Glutamatergic neuron (in vitro differentiated cells): ENCODE measurements at regions not wholly inside any gene's neighbourhood (a gene's known extent, or its start where the extent isn't known, plus 50 kb on each side); places are given as distances from the start of the nearest gene placed in this dataset.

ENCODE experiments used
- DNase-seq: peaks from one replicate; pipeline ENCODE4 v3.0.0; 2022
- H3K27ac Mint-ChIP-seq: one replicate; pipeline ENCODE4 v1.8.0; 2020; ENCODE audit warnings: mild to moderate bottlenecking, mixed read lengths, inconsistent platforms; ENCODE audit not compliant: unreplicated experiment
- H3K27me3 Mint-ChIP-seq: one replicate; pipeline ENCODE4 v1.8.0; 2020; ENCODE audit warnings: mild to moderate bottlenecking, moderate library complexity, mixed read lengths, inconsistent platforms; ENCODE audit not compliant: unreplicated experiment
- H3K36me3 Mint-ChIP-seq: one replicate; pipeline ENCODE4 v1.8.0; 2020; ENCODE audit warnings: mild to moderate bottlenecking, mixed read lengths, inconsistent platforms; ENCODE audit not compliant: unreplicated experiment
- H3K4me1 Mint-ChIP-seq: one replicate; pipeline ENCODE4 v1.8.0; 2020; ENCODE audit warnings: mild to moderate bottlenecking, low read depth, mixed read lengths, inconsistent platforms; ENCODE audit not compliant: unreplicated experiment
- H3K4me3 Mint-ChIP-seq: one replicate; pipeline ENCODE4 v1.8.0; 2020; ENCODE audit warnings: mild to moderate bottlenecking, mixed read lengths, inconsistent platforms; ENCODE audit not compliant: unreplicated experiment
- H3K9me3 Mint-ChIP-seq: one replicate; pipeline ENCODE4 v1.8.0; 2020; ENCODE audit warnings: mild to moderate bottlenecking, moderate library complexity, mixed read lengths, inconsistent platforms; ENCODE audit not compliant: unreplicated experiment
- CTCF ChIP-seq: fragments of 200-600 bp; sonication (generic); IDR thresholded peaks from one replicate; pipeline ENCODE4 v1.5.0; 2021; ENCODE audit not compliant: partially characterized antibody, unreplicated experiment

GRCh38 chr22:49721211-49721763, 106.4 kb downstream of the BRD1 start:
- Mint-ChIP-seq H3K4me1 (no peaks in the 10 kb centered on the region), H3K27me3 (peaks cover 4% of the 10 kb centered on the region), H3K9me3 (peaks cover 34% of the 10 kb centered on the region), H3K4me3 (no peak overlapping the region), H3K27ac (no peak overlapping the region), H3K36me3 (peaks cover 4% of the 10 kb centered on the region)
- no peak for DNase-seq
- TF ChIP-seq CTCF = no peak

DNA sequence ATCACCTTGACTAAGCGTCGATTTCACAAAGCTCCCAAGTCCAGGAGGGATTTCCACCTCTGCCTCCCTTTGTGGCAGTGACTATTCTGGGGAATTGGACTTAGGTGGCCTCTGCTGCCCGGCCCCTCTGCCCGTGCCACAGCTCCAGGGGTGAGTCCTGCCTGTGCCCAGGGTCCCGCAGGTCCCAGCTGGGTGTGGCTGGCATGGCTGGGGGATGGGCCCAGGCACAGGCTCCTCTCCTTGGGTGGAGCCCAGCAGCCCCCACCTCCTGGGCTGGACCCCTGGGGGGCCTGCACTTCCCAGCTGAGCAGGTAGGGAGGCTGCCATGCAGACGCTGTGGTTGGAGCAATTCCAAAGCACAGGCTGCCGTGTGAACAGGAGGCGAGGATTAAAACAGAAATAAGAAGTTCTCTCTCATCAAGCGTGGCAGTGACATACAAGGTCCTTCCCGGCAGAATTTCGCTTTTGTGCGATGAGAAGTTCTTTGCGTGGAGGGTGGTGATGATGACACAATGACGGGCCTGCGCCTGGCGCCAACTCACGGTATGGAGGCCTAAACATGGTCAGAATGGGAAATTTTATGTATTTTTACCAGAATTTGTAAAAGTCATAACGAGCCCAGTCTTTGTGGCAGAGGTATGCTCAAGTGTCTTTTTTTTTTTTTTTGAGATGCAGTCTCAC, 107.3 kb downstream of the BRD1 start:
- peaks cover 29% of the 10 kb centered on the region for H3K9me3 Mint-ChIP-seq
- no peak for TF ChIP-seq CTCF
- no peaks in the 10 kb centered on the region for H3K4me1 Mint-ChIP-seq
- DNase-seq = no peak
- H3K4me3 Mint-ChIP-seq = no peak overlapping the region
- H3K36me3 Mint-ChIP-seq = peaks cover 4% of the 10 kb centered on the region
- no peak overlapping the region for H3K27ac Mint-ChIP-seq
- peaks cover 2% of the 10 kb centered on the region for H3K27me3 Mint-ChIP-seq

- Mint-ChIP-seq H3K4me1 (no peaks in the 10 kb centered on the region), H3K4me3 (no peak overlapping the region), H3K27ac (no peak overlapping the region), H3K27me3 (peaks cover 2% of the 10 kb centered on the region), H3K9me3 (peaks cover 30% of the 10 kb centered on the region), H3K36me3 (peaks cover 4% of the 10 kb centered on the region)
- no peak for DNase-seq
- no peak for TF ChIP-seq CTCF
These were observed 108.6 kb downstream of the BRD1 start for GRCh38 chr22:49719046-49719445.

- Mint-ChIP-seq H3K4me1 (no peaks in the 10 kb centered on the region), H3K9me3 (peaks cover 29% of the 10 kb centered on the region), H3K27me3 (peaks cover 2% of the 10 kb centered on the region), H3K4me3 (no peak overlapping the region), H3K36me3 (peaks cover 4% of the 10 kb centered on the region), H3K27ac (no peak overlapping the region)
- DNase-seq = no peak
- no peak for TF ChIP-seq CTCF
These were observed 109.3 kb downstream of the BRD1 start for GRCh38 chr22:49718396-49718795.

DNA sequence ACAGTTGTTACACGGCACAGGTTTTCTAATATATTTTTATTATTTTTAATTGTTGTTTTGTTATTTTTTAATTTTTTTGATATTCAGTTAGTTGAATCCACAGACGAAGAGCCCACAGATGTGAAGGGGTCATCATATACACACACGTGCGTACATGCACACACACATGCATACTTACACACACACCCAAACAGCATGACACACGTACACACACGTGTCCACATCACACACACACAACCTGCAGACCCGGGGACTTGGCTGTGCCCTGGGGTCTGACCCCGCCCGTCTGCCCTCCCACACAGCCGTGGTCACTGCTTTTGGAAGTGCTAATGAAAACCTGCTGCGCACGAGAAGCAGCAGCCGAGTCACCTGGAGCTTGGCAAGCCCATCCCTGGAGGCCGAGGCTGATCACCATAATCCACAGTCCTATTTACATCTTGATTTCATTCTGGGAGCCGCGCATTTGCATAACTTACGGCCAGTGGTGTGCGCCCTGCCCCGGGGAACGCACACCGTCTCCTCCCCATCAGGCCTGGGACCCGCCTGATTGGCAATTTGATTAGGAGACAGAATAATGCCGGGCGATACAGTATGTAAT, 110.3 kb downstream of the BRD1 start:
- H3K36me3 Mint-ChIP-seq = peaks cover 4% of the 10 kb centered on the region
- H3K4me1 Mint-ChIP-seq = no peaks in the 10 kb centered on the region
- no peak overlapping the region for H3K4me3 Mint-ChIP-seq
- H3K27ac Mint-ChIP-seq = no peak overlapping the region
- peaks cover 28% of the 10 kb centered on the region for H3K9me3 Mint-ChIP-seq
- no peak for TF ChIP-seq CTCF
- H3K27me3 Mint-ChIP-seq = peaks cover 2% of the 10 kb centered on the region
- DNase-seq = no peak
